ENCODE measurements at regions not wholly inside any gene's neighbourhood (a gene's known extent, or its start where the extent isn't known, plus 50 kb on each side); places are given as distances from the start of the nearest gene placed in this dataset.

DNA sequence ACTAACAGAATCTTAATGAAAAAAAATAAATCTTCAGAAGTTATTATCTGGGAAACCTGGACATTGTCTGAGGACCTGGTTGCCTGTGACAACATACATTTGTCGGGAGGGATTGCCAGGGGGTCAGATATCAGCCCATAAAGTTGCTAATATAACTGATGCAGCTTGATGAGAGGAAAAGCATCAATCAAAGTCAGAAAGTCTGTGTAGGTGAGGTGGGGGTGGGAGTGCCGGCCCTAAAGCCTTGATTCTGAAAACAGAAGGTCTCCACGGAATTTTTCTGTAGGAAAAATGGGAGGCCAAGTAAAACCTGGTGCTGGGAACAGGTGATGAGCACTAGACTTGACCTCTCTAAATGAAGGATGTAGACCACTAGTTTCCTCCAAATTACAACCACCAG, 281.8 kb downstream of the FGFR2 start:
- TF ChIP-seq, protein P1, sequence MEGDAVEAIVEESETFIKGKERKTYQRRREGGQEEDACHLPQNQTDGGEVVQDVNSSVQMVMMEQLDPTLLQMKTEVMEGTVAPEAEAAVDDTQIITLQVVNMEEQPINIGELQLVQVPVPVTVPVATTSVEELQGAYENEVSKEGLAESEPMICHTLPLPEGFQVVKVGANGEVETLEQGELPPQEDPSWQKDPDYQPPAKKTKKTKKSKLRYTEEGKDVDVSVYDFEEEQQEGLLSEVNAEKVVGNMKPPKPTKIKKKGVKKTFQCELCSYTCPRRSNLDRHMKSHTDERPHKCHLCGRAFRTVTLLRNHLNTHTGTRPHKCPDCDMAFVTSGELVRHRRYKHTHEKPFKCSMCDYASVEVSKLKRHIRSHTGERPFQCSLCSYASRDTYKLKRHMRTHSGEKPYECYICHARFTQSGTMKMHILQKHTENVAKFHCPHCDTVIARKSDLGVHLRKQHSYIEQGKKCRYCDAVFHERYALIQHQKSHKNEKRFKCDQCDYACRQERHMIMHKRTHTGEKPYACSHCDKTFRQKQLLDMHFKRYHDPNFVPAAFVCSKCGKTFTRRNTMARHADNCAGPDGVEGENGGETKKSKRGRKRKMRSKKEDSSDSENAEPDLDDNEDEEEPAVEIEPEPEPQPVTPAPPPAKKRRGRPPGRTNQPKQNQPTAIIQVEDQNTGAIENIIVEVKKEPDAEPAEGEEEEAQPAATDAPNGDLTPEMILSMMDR (IDR thresholded peaks at IDR 0.05; ENCODE audit: poor library complexity): no peak
- no peak for TF ChIP-seq EZH2 (IDR thresholded peaks at IDR 0.05; ENCODE audit: borderline replicate concordance)
